NCI-H146 treated with DMSO at 0.1 percent for 48 hours (cell line): ENCODE measurements at regions not wholly inside any gene's neighbourhood (a gene's known extent, or its start where the extent isn't known, plus 50 kb on each side); places are given as distances from the start of the nearest gene placed in this dataset.
A peak's percentile ranks its signal among the peaks of the same experiment; 100 is the strongest.
"Not testable (repeated sequence)": the region's sequence is repeated elsewhere in the genome, so short reads cannot be mapped to it uniquely, and the experiment has no call there.

Experiments used
- DNase-seq: peaks from one replicate; lab custom pipeline; 2025; ENCODE audit not compliant: unreplicated experiment; lab: John Stamatoyannopoulos, UW

DNA sequence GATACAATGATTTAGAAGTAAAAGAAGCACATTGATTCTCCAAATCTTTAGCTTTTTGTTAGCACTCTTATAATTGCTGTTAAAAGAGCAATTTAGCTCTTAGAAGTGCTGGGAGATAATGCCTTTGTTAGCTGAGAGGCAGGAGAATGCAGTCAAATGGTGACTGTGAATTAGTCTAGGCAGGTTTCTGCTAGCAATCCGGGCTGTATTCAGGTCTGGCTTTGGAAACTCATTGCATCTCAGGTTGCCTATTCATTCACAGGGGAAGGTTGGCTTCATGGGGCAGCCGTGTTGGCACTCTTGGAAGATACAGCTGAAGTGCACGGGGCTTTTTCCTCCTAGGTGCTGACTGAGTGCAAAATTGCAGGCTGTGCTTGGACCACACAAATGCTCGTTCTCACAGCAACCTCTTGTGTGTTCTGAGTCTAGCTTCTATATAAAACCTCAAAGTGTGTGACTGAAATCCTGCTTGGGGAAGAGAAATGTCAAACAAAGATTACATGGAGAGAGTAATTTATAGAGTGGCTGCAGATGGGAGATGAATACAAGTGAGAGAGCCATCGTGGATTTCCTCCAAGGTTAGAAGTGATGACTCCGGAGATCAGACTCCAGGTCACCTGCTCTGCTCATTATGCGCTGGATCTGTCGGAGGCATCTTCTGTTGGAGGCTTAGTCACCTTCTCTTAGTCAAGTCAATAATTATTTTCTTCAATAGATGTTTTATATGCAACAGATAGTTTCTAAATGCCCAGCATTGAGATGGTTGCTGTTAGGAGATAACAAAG is 167.8 kb downstream of the PMAIP1 start:
- peak; percentile 39 for DNase-seq

DNA sequence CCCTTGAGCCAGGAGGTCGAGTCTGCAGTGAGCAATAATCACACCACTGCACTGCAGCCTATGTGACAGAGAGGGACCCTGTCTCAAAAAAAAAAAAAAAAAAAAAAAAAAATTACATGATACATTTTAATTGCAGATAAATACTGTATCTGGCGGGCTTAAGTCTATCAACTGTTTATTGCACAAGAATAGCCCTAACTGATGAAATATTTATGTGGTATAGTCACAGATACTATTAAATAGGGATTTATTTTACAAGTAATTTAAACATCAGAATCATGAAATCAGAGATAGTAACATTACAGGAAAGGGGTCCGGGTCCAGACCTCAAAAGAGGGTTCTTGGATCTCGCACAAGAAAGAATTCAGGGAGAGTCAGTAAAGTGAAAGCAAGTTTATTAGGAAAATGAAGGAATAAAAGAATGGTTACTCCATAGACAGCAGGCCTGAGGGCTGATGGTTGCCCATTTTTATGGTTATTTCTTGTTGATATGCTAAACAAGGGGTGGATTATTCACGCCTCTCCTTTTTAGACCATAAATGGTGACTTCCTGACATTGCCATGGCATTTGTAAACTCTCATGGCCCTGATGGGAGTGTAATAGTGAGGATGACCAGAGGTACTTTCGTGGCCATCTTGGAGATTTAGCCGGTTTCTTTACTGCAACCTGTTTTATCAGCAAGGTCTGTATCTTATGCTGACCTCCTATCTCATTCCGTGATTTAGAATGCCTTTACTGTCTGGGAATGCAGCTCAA is 166.6 kb downstream of the PMAIP1 start:
- no peak for DNase-seq

GRCh38 chr18:60064271-60064670 is 164.5 kb downstream of the PMAIP1 start:
- no peak for DNase-seq

DNA sequence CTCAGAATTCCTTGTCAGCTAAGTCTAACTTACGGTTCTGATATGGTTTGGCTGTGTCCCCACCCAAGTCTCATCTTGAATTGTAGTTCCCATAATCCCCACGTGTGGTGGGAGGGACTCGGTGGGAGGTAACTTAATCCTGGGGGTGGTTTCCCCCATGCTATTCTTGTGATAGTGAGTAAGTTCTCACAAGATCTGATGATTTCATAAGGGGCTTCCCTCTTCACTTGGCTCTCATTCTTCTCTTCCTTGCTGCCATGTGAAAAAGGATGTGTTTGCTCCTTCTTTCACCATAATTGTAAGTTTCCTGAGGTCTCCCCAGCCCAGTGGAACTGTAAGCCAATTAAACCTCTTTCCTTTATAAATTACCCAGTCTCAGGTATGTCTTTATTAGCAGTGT is 163.0 kb downstream of the PMAIP1 start:
- not testable (repeated sequence) for DNase-seq

GRCh38 chr18:60062396-60062795 is 162.6 kb downstream of the PMAIP1 start:
- no peak for DNase-seq

DNA sequence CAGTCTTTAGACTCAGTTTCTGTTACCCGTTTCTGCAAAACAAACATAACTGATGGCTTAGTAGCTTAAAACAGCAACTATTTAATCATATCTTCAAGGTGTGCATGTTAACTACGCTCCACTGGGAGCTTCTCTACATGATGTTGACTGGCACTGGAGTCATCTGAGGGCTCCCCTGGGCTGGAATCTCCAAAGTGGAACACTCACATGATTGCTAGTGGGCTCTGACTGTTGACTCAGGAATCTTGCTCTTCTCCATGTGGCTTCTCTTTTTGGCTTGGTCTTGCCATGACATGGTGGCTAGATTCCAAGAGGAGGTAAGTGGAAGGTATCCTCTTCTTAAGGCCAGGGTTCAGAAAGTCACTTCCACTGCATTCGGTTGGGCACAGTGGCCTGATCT is 160.8 kb downstream of the PMAIP1 start:
- no peak for DNase-seq

DNA sequence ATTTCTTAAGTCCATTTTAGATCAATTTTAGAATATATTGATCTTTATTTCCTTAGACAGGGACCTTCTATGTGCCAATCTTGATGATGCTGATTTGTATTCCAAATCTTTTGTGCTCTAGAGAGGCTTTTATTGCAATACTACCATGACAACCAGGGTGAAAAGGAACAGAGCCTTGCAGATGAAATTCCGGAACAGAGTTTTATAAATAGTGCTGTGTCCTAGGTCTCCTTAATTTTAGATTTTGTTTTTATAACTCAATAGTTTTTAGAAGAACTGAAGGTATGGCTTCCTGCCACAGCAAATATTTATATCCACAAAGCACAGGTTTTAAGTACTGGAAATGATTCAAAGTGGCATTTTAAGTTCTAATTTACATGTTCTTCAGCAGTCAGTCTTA is 160.2 kb downstream of the PMAIP1 start:
- no peak for DNase-seq

- no peak for DNase-seq
Observed at GRCh38 chr18:60059216-60059615, 159.4 kb downstream of the PMAIP1 start.

- peak; percentile 81 for DNase-seq
Observed at GRCh38 chr18:60053747-60054304, 154.0 kb downstream of the PMAIP1 start.

GRCh38 chr18:60050821-60051220 is 151.0 kb downstream of the PMAIP1 start:
- DNase-seq = no peak

- no peak for DNase-seq
Observed at GRCh38 chr18:60049172-60049571, 149.4 kb downstream of the PMAIP1 start.

- DNase-seq = no peak
Observed at GRCh38 chr18:60047556-60047955, 147.8 kb downstream of the PMAIP1 start.

- DNase-seq = no peak
Observed at GRCh38 chr18:60044290-60045006, 144.7 kb downstream of the PMAIP1 start.

GRCh38 chr18:60040971-60041370 is 141.2 kb downstream of the PMAIP1 start:
- no peak for DNase-seq

DNA sequence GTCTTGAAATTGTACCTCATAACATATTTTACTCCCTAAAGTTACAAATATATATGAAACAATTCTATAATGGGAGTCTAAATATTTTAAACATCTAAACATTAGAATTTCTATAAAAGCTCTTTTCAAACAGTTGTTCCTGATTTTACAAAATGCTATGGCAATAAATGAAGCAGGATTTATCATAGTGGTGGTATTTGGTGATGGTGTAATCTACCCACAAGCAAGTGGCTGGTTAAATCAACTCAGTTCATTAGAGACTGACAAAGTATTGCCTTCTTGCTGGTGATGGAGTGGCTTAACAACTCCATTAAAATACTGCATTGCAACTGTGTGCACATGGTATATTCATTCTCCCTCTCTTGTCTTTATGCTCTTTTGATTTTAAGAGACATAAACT is 138.9 kb downstream of the PMAIP1 start:
- no peak for DNase-seq

GRCh38 chr18:60027397-60027796 is 127.6 kb downstream of the PMAIP1 start:
- DNase-seq = no peak

DNA sequence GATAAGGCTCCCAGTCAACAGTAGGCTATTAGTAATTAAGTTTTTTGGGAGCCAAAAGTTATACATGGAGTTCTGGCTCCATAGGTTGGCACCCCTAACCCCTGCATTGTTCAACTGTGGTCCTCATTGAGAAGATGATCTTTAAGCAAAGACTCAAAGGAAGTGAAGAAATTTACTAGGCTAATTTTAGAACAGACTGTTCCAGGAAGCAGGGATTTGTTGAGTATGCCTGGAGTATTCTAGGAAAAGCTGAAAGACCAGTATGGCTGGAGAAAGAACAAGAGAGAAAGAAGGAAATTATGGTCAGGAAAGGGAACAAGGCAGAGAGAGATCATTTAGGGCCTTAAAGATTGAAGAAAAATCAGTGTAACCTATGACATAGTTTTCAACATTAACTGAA is 125.1 kb downstream of the PMAIP1 start:
- no peak for DNase-seq

DNA sequence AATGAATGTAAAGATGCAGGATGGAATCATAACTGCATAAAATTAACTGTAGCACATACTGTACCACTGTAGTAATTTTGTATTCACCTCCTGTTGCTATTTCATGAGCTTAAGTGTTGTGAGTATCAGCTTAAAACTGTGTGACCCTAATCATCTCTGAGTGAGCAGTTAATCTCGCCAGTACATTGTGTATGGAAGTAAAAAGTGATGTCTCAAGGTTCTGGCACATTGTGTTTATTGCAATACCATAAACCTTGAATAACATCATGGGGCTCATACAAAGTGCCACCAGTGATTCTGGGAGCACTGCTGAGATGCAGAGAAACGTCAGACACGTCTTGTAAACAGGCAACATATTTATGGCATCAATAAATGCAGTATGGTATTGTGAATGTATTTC is 124.5 kb downstream of the PMAIP1 start:
- DNase-seq = no peak

DNA sequence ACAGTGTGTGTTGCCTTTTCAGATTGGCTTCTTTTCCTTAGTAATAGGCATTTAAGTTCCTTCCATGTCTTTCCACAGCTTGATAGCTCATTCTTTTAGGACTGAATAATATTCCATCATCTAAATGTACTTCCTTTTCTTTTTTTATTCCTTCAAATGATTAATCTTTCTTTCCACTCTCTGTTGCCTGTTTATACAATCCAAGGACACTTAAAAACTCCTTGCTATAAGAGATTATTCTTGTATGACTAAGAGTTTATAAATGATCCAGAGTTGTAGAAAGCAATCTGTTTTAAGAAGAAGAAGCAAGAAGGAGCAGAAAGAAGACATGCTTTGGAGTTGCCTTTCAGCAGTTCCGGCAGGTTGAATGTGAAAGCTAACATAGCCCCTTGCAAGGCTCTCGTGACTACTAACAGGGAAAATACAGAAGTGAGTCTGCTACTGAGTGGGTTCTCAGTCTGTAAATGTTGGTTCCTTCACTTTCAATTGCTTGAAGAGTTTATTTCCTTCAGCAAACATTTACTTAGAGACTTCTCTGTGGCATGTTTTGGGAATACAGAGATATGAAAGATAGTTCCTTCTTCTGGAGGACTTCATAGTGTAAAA is 123.0 kb downstream of the PMAIP1 start:
- DNase-seq = no peak

DNA sequence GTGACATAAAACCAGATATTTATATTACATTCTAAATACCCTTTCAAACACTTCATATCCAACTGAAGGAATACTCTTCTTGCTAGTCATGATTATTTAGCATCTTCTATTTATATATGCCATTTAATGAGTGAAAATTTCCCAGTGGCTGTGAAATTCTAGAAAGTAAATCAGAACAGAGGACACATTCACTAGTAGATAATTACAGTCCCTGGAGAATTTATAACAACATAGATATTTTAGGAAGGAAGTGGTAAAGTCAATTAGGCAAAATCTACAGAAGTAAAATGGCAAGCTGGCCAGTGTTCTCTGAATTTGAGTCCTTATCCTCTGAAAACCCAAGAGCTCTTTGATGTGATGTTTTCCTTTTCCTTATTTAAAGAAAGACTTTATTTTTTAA is 121.8 kb downstream of the PMAIP1 start:
- no peak for DNase-seq
